ENCODE measurements at regions not wholly inside any gene's neighbourhood (a gene's known extent, or its start where the extent isn't known, plus 50 kb on each side); places are given as distances from the start of the nearest gene placed in this dataset.

DNA sequence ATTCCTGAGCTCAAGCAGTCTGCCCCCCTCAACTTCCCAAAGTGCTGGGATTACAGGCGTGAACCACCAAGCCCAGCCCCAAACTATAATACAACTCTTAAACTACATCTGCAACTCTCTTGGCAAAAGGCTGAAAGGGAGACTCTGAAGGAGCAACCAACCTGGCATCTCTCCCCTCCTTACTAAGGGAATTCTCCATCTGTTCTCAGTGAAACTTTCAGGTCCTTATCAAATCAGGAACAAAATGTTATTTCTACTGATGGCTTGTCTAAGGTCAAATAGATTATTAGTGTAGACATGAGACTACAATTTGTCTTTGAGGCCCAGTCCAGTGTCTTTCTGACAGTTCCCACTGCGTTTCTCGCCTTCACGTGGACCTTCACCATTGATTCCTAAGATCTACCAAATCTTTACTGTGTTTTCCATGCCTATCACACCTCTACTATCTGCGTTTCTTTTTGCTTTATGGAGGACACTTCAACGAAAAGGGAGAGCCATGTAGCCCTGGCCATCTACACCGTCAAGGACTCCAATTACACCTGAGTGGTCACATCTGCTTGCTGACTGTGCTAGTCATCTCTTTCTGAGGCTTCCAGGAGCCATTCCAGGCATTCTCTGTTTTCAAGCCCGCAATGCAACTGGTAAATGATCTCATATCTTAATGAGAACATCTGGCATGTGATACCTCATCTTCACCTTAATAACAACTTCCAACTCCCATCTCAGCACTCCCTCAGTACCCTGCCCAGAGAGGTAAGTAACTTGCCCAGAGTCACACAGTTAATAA is 405.7 kb upstream of the CITED2 start:
- no peak for DNase-seq

DNA sequence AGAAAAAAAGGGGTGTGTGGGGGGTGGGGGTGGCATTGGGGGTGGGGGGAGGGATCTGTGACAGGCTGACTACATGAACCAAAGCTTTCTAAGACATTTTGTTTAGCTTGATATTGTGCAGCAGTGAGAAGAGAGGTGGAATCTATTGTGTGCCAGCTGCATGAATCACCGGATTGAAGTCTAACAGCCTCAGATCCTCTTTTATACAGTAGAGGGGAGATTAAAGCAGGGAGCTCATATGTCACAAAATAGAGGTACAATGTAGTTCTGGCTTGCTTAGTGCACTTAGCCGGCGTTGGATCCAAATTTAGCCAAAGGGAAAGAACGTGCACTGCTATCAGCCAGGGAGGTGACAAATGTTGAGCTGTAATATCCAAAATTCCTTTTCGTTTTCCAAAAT is 404.2 kb upstream of the CITED2 start:
- DNase-seq = no peak

DNA sequence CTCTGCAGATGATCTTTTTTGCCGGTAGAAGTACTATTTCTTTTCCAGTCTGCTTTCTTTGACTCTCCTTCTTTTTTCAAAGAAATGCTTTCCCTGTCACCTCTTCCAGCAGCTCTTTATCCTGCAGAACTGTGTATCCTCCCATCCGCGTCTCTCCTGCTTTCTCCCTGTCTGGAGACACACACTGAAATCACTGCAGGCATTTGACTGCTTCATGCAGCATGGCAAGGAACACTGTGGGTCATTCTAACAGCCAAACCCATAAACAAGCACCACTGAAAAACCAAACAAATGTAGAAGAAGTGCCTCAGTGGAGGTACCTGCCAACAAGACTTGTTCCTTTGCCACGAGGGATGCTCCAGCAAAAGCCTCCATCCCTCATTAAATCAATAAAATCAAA is 403.7 kb upstream of the CITED2 start:
- DNase-seq = no peak

DNA sequence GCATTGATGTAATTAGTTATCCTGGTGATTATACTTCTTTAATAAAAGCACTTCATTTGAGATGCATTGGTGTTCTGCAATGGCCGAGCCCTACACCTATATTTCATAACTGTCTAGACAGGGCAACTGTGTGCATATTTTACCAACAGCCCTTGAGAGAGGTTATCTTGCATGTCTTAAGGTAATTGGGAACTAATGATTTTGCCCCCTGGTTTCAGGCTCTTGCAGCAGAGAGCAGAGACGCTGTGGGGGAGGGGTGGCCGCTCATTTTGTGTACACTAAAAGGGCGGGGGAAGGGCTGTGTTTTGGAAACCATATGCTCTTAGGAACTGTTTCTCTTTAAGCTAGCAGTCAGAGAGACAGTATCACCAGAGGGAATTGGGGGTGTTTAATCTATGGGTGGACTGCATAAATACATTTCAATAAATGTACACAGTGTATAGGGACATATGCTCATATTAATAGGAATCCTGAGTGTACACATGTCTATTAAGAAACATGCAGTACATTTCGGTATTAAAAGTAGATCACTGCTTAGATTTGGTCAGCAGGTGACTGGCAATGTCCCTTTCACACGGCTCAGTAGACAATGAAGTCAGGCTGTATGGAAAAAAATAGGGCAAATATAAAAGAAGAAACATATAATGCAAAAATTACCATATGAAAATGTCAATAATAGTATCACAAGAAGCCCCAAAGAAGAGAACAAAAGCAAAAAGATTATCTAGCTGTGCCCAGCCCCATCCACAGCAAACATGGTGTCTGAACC is 402.9 kb upstream of the CITED2 start:
- peak; percentile 46 for DNase-seq

DNA sequence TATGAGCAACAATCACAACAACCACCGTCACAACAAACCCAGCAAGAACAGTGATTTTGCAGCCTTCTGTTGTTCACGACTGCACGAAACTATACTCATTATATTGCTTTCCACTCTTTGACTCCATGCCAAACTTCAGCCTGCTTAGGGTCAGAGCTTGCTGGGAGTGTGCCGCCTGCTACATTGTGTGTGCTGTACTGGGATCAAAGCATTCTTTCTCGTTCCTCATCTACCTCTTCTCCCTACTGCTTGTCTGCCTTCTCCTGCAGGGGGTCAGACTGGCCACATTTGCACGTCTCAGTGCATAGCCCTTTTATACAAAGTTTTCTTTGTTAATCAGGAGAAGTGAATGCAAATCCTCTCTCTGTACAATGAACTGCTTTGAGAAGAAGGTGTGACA is 401.6 kb upstream of the CITED2 start:
- DNase-seq = no peak

DNA sequence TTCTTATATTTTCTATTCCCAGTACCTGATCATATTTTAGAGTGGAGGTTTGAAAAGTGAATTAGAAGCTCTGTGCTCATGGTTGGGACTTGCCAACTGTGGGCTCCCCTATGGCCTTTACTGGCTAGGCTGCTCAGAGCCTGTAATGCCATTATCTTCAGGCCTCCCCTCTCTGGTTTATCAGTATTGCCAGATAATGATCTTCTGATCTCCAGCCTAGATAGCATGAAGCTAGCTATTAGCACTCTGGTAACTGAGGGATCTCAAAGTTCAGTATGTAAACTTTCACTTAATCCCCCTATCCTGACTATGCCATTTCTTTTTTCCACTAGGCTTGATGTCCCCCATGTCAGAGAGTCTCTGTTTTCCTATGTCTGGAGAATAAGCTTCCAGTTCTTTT is 393.7 kb upstream of the CITED2 start:
- DNase-seq = no peak

DNA sequence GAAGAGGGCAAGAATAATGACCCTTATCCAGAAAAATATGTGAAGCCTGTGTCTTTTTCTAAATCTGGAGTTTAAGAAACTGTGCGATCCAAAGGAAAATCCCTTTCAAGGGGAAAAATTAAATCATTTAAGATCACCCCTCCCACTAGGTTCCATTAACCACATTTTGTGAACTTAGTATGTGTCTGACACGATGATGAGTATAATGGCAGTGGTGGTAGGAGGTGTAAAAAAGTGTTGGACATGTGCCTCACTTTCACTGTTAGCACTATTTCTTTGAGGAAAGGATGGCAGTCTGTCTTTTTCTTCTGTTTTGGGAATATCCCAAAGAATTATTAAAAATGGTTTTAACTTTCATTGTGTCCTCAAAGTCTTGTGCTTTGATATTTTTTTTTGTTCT is 392.3 kb upstream of the CITED2 start:
- no peak for DNase-seq

DNA sequence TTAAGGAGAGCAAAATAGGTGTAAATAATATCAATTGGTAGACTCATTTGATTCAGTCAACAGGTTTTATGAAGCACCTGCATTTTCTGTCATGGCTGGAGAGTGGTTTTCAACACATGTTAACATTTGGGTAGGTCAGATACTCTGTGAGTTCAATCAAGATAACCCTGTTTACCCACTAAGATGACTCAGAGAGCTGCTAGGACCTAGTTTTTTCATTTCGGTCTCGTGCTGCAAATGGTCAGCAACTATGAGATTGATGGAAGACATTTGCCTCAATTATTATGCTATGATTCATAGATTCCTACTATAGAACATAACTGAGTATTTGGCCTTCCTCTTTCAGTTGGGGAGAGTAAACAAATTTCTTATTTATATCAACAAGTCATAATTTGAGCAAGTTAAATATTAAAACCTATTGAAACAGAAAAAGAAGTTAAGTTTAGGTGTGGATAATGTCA is 391.4 kb upstream of the CITED2 start:
- DNase-seq = peak; percentile 88

DNA sequence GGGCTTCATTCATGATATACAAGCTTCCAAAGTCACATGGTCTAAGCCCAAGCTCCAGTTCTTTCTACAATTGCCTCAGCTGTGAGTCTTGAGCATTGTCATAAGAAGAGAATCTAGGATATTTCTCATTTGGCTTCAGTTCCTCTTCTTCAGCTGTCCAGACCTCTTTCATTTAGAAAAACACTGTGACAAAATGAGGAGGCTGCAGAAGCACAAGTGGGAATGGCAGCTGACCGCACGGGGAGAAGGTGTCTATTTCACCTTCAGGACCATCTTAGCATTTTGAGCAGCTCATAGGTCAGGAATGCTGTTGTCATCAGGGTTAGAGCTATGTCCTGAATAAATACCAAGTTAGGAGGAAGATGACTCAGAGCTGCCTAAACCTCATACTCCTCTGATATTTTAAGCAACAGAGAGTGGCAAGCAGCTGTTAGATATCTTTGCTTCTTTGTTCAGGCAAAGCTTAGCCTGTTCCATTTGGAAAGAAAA is 390.1 kb upstream of the CITED2 start:
- DNase-seq = peak; percentile 93

DNA sequence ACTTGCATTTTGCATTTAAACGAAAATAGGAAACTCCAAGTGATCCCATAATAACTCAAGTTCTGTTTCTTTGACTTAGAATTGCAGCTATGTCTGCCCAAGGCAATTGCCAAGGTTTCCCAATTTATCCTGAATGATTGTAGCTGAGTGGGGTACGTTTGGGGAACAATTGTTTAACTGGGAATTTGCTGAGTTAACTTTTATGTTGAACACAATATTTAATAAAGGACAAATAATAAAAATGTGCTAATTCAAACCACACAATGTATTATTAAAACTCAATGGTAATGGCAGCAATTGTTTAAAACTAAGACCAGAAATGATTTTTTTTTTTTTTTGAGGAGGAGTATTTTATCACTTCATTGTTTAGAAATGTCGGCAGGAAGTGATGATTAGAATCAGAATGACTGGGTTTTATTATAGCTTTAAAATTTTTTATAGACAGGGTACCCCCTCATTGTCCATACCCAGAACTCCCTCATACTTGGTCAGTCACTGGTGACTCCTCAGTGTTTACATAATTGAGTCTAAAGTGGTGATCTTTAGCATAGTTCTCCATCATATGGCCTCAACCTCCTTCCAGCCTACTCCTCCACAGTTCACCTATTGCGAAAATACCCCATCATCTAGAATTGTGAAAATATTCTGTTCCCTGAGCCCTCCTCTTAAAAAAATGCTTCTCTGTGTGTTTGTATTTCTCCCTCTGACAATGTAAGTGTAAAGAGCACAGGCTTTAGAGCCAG is 389.2 kb upstream of the CITED2 start:
- DNase-seq = no peak

DNA sequence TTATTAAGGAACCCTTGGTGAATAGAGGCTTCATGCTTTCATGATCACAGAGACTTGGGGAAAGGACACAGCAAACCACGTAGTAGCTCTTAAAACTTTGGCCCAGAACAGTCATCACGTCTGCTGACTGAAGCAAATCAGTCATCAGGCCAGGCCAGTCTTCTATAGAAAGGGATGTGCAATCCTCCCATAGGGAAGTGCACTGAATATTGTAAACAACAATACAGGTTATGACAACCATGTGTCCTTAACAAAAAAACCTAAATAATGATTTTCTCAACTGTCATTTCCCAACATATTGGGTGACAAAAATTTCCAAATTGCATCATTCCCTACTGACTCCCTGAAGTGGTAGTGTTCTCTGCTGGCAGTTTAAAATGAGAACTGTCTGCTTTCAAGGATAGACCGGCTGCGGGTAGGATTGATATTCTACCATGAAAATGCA is 388.2 kb upstream of the CITED2 start:
- DNase-seq = peak; percentile 42

DNA sequence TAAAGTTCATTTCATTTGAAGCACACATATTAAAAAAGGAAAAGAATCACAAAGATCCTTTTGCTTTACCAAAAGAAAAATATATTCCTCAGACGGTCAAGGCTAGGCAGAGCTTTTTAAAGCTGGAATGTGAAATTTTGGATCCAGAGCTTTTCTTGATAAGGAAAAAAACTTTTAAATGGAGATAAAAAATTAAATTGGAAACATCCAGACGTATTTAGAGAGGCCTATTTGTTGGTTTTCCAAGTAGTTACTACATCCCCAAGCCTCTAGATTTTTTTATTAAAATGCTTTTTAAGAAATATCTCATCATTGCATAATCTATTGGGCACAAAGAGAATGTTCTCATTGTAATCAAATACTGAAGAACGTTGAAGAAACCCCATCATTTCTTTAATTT is 385.7 kb upstream of the CITED2 start:
- DNase-seq = no peak

DNA sequence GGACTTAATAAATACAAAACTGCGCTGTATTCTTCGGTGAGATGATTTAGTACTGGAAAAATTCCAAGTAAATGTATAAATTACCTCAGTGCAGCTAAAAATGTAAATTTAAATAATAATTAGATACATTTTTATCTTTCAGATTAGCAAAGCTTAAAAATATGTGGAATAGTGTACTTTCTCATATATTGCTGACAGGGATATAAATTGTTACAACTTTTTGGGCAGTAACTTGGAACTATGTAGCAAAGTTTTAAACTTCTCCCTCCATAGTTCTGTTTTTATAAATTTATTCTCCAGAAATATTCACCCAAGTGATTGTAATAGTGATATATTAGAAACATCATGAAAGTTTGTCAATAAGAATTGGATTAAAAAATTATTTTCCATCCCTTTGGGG is 384.6 kb upstream of the CITED2 start:
- DNase-seq = no peak

DNA sequence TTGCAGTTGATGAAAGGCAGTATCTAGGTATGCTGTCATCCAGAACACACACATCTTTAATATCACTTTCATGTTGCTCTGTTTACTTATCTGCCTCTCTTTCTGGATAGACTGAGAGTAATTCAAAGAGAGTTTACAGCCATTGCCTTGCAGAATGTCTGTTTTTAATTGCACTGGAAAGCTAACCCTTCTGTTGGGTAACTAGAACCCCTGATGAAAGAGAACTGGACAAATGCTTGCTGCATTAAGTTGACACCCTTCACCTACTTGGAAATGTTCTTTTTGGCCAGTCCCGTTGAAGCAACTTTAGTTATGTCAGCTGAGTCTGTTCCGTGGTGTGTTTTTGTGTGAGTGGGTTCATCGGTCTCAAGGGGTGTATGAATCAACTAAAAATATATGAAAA is 383.8 kb upstream of the CITED2 start:
- DNase-seq = no peak

DNA sequence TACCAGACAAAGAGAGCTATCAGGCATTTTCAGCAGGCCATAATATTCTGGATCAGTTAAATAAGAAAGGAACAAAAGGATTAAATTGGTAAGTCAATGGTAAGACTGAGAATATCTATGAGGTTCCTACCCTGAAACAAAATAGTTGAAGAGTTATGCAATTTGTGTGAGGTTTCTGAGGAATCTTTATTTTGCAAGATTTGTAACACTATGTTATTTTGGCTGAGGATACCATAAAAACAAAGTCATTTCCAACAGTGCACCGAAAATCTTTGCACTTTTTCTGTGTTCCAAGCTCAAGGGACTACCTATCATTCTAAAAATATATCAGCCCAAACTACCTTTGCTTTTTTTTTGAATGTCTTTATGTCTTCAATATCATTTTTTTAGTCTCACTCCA is 383.3 kb upstream of the CITED2 start:
- no peak for DNase-seq

DNA sequence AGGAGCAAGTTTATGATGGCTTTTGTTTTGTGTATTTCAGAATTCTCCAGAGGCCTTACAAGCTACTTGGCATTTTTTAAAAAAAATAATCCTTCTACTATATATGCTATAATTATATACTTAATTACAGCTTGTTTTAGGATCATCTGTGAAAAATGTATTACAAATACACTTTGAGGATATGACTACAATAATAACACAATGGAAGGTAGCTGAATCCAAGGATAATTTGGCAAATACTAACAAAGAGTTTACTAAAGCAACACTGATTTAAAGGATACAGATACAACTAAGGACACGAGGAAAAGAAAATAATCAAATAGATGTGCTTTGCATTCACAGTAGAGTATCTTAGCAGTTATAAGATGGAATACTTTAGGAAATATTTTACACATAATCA is 381.9 kb upstream of the CITED2 start:
- DNase-seq = no peak

DNA sequence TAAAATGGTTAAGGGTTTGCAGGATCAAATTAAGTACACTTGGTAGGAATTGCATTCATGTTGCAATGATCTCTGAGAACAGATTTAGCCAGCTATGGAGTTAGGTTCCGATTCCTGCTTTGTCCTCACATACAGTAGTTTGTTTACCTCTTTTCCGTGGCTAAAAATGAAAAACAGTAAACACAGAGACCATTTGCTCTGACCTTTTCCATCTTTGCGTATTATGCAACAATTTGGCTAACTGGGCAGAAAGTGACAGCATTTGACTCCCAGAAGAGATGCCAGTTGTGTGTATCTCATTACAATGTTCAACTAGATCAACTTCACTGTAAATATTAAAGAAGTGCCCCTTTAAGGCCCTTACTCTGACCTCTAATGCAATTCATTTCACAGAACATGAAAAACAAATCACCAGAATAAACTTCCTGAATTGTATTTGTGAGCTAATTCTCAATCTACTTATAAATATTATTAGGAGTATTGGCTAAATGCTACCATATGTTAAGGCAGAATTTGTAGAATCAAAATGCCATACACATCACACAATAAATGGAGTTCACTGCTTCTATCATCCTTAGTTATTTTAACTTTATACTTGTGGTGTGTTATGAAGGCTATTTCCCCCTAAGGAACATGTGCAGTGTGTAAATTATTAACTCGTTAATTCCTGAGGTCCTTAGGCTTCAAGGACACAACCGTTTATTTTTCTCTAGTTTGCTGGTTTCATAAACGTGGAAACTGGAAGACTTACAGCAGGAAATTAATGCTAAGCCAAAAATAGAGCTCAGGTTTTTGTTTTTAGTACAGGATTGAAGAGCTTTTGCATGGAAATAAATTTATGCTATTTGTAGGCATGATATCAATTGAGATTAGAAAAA is 380.7 kb upstream of the CITED2 start:
- DNase-seq = no peak

DNA sequence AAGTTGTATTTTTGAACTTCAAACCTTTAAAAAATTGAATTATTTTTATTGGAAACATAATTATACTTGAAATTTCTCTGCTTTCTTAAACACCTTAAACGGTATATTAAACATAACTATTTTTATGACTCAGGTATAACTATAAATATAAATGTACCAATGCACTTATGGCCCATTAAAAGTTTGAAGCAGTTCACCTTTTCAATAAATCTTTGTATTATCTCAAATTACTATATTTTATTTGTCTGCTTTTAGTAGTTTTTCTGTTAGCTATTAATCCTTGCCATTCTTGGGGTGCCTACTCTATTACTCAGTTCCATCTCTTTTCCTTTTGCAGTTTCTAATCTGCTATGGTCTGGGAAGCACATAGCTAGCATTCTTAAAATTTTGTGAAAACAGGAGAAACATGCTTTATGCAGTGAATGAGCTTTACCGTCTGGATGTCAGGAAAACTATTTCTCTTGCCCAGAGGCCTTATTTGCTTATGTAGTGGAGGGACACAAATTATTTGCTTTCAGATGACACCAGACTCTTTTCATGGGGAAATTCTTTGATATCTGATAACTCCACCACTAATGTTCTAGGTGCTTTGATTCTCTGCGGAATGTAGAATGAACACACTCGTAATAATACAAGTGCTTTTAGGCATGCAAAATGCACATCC is 378.9 kb upstream of the CITED2 start:
- DNase-seq = no peak

DNA sequence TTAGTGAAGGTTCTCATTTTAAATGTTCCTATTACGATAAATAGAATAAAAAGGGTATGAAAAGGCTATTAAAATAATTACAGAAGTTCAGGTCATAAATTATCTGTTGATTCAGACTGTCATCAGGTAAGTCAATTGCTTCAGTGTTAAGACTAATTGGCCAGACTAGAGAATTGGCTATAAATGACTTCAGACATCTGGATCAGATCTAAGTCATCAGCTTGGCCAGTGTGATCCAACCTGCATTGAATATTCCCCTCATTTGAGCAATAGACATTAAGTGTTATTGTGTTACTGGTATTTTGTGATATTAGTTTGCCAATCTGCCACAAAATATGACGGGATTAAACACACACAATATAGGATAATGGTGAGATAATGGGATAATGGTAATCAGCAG is 377.6 kb upstream of the CITED2 start:
- no peak for DNase-seq

DNA sequence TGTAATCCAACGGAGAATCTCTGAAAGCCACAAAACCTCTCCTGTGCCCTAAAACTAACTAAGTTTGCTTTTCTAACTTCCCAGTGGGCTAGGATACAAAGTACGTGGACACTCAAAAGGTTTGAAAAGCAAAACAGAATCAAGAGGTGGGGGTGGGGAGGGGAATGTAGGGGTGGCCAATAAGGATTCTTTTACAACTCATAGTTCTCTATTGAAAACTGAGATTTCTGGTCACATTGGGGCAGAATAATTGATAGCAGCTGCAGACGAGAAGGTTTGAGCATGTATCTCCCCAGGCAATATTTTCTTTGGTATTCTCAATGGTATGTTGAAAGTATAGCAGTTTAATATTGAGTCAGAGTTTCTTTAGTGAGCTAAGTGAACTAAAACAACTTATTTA is 376.7 kb upstream of the CITED2 start:
- DNase-seq = no peak

DNA sequence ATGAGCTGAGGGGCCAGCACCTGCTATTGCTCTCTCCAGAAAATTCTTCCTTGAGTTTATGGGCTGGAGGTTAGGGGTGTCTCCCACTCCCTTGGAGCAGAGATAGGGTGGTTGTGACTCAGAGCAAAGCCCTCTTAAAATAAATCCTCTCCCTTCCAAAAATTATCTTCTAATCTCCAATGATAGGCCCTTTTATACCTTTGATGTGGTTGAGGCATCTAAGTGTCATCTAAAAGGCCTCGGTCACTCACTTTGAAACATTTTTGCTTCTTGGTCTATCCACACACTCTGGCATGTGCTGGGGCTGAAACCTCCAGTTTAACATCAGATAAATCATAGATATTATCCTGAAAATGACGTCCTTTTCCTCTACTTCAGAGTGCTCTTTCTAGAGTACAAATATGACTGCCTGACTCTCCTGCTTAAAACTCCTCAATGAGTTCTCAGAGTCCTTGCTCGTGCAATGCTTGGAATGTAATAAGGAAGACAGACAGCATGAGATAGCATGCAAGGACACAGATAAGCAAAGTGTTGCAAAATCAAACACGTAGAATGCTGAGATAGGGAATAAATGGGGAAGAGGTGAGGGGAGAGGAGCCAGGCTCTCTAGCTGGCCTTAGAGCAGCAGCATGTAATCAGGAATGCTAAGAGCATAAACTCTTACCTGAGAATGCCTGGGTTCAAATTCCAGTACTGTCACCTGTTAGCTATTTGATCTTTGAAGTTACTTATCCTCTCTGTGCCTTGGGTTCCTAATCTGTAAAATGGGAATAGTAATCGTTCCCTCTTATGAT is 374.1 kb upstream of the CITED2 start:
- peak; percentile 94 for DNase-seq

All from OCI-M1 (cell line).